T follicular helper cell (primary cell): ENCODE measurements at regions not wholly inside any gene's neighbourhood (a gene's known extent, or its start where the extent isn't known, plus 50 kb on each side); places are given as distances from the start of the nearest gene placed in this dataset.

Experiments used
- DNase-seq: peaks from one replicate; pipeline ENCODE4 v3.0.0-alpha.2; 2020; ENCODE audit warnings: low read depth

GRCh38 chr2:150900913-150901312, 360.8 kb downstream of the RBM43 start:
- DNase-seq, result no peak

GRCh38 chr2:150895968-150896367, 365.7 kb downstream of the RBM43 start:
- no peak for DNase-seq

GRCh38 chr2:150889141-150889540, 372.5 kb downstream of the RBM43 start:
- DNase-seq, result no peak

GRCh38 chr2:150888337-150888736, 373.3 kb downstream of the RBM43 start:
- DNase-seq, result no peak

GRCh38 chr2:150887926-150888325, 373.7 kb downstream of the RBM43 start:
- DNase-seq, result no peak

GRCh38 chr2:150885774-150886386, 375.8 kb downstream of the RBM43 start:
- DNase-seq, result no peak

GRCh38 chr2:150885236-150885635, 376.4 kb downstream of the RBM43 start:
- no peak for DNase-seq

- DNase-seq, result no peak
Measured at GRCh38 chr2:150883613-150883895, 378.1 kb downstream of the RBM43 start.

- DNase-seq, result no peak
Measured at GRCh38 chr2:150882751-150883612, 378.7 kb downstream of the RBM43 start.

- DNase-seq, result no peak
Measured at GRCh38 chr2:150880986-150881385, 380.7 kb downstream of the RBM43 start.

- DNase-seq, result no peak
Measured at GRCh38 chr2:150878356-150878755, 383.3 kb downstream of the RBM43 start.

GRCh38 chr2:150876251-150876950, 385.3 kb downstream of the RBM43 start:
- DNase-seq, result no peak

- DNase-seq, result no peak
Measured at GRCh38 chr2:150873396-150873772, 385.9 kb upstream of the RND3 start.

- no peak for DNase-seq
Measured at GRCh38 chr2:150872756-150873395, 385.4 kb upstream of the RND3 start.

- no peak for DNase-seq
Measured at GRCh38 chr2:150866431-150866830, 379.0 kb upstream of the RND3 start.

- DNase-seq, result no peak
Measured at GRCh38 chr2:150863691-150864090, 376.2 kb upstream of the RND3 start.

GRCh38 chr2:150860301-150860700, 372.8 kb upstream of the RND3 start:
- DNase-seq, result no peak

GRCh38 chr2:150859877-150860276, 372.4 kb upstream of the RND3 start:
- no peak for DNase-seq

GRCh38 chr2:150859162-150859561, 371.7 kb upstream of the RND3 start:
- no peak for DNase-seq

- DNase-seq, result no peak
Measured at GRCh38 chr2:150858382-150858781, 370.9 kb upstream of the RND3 start.

- DNase-seq, result no peak
Measured at GRCh38 chr2:150856596-150857281, 369.3 kb upstream of the RND3 start.

- no peak for DNase-seq
Measured at GRCh38 chr2:150853263-150853662, 365.8 kb upstream of the RND3 start.
